MM.1S (cell line): ENCODE measurements at regions not wholly inside any gene's neighbourhood (a gene's known extent, or its start where the extent isn't known, plus 50 kb on each side); places are given as distances from the start of the nearest gene placed in this dataset.

Source experiments
- CTCF ChIP-seq: fragments of 300-600 bp; sonication (generic); IDR thresholded peaks from 2 replicates; pipeline ENCODE4 v1.5.1; 2016; ENCODE audit warnings: antibody characterized with exemption, low read length, mixed read lengths
- EZH2phosphoT487 ChIP-seq: fragments of 300-600 bp; sonication (generic); IDR thresholded peaks from 2 replicates; pipeline ENCODE4 v1.6.1; 2018; ENCODE audit warnings: antibody characterized with exemption, low read length

GRCh38 chr5:98328015-98328414 lies 445.4 kb upstream of the RGMB start:
- TF ChIP-seq CTCF: no peak
- no peak for TF ChIP-seq EZH2phosphoT487
